Liver (tissue), 8 donors: ENCODE measurements at regions not wholly inside any gene's neighbourhood (a gene's known extent, or its start where the extent isn't known, plus 50 kb on each side); places are given as distances from the start of the nearest gene placed in this dataset.

Experiments used
- DNase-seq: peaks from one replicate; pipeline ENCODE4 v3.0.0-alpha.2; 2017; ENCODE audit warnings: low spot score
- H3K27ac ChIP-seq, 2 donors: one replicate each; pipeline ENCODE4 v1.7.0; 2013; ENCODE audit warnings: inconsistent platforms in 2 of 2, low read length in 2 of 2, control low read depth in 1 of 2, low read depth in 1 of 2, mild to moderate bottlenecking in 1 of 2
- H3K27me3 ChIP-seq, 4 donors: one replicate each; pipeline versions ENCODE4 v1.6.1 to v1.7.0; 2013; ENCODE audit warnings: low read length in 3 of 4, inconsistent platforms in 1 of 4, mild to moderate bottlenecking in 1 of 4, moderate library complexity in 1 of 4; ENCODE audit not compliant: control insufficient read depth in 4 of 4, insufficient read depth in 4 of 4
- H3K36me3 ChIP-seq, 4 donors: one replicate each; pipeline versions ENCODE4 v1.6.1 to v1.7.0; 2013; ENCODE audit warnings: low read length in 3 of 4, mild to moderate bottlenecking in 3 of 4, low read depth in 1 of 4, moderate library complexity in 1 of 4; ENCODE audit not compliant: control insufficient read depth in 4 of 4, insufficient read depth in 3 of 4
- H3K4me1 ChIP-seq, 4 donors: one replicate each; pipeline versions ENCODE4 v1.6.1 to v1.7.0; 2013; ENCODE audit warnings: low read length in 3 of 4, mild to moderate bottlenecking in 3 of 4, moderate library complexity in 1 of 4; ENCODE audit not compliant: control insufficient read depth in 4 of 4, insufficient read depth in 4 of 4
- H3K4me3 ChIP-seq, 3 donors: one replicate each; pipeline versions ENCODE4 v1.6.1 to v1.7.0; 2013; ENCODE audit warnings: low read length in 3 of 3, control low read depth in 1 of 3, low read depth in 1 of 3, mild to moderate bottlenecking in 1 of 3
- H3K9ac ChIP-seq, 2 donors: one replicate each; pipeline ENCODE4 v1.7.0; 2013; ENCODE audit warnings: low read length in 2 of 2, mild to moderate bottlenecking in 2 of 2, moderate library complexity in 2 of 2, control low read depth in 1 of 2, low read depth in 1 of 2
- H3K9me3 ChIP-seq, 4 donors: one replicate each; pipeline versions ENCODE4 v1.6.1 to v1.7.0; 2013; ENCODE audit warnings: low read length in 3 of 4; ENCODE audit not compliant: control insufficient read depth in 4 of 4
- ATF3 ChIP-seq: IDR thresholded peaks from 2 replicates; pipeline ENCODE4 v1.6.1; 2016; ENCODE audit warnings: antibody characterized with exemption
- CTCF ChIP-seq: fragments of 150-350 bp; IDR thresholded peaks from 2 replicates; pipeline ENCODE4 v1.5.1; 2017; ENCODE audit warnings: improper control_type of control experiment, low read depth, low read length; ENCODE audit not compliant: missing input control
- EGR1 ChIP-seq, 2 donors: IDR thresholded peaks; 2 replicates each; pipeline ENCODE4 v1.6.1; 2016 to 2018; ENCODE audit warnings: antibody characterized with exemption in 2 of 2, low read depth in 2 of 2
- FOXA1 ChIP-seq: IDR thresholded peaks from 2 replicates; pipeline ENCODE4 v1.6.1; 2016; ENCODE audit warnings: antibody characterized with exemption
- FOXA2 ChIP-seq: IDR thresholded peaks from 2 replicates; pipeline ENCODE4 v1.6.1; 2016; ENCODE audit warnings: antibody characterized with exemption
- GABPA ChIP-seq, 2 donors: IDR thresholded peaks in 1 of 2; conservative IDR thresholded peaks in 1 of 2; 2 replicates each; pipeline ENCODE4 v1.6.1; 2016; ENCODE audit warnings: antibody characterized with exemption in 2 of 2, mild to moderate bottlenecking in 1 of 2, moderate library complexity in 1 of 2
- HNF4A ChIP-seq, 2 donors: conservative IDR thresholded peaks; 2 replicates each; pipeline ENCODE4 v1.6.1; 2016; ENCODE audit warnings: antibody characterized with exemption in 2 of 2, mild to moderate bottlenecking in 2 of 2
- HNF4G ChIP-seq: IDR thresholded peaks from 2 replicates; pipeline ENCODE4 v1.6.1; 2016; ENCODE audit warnings: antibody characterized with exemption
- JUND ChIP-seq, 2 donors: IDR thresholded peaks; 2 replicates each; pipeline ENCODE4 v1.6.1; 2016; ENCODE audit warnings: antibody characterized with exemption in 2 of 2
- MAX ChIP-seq: IDR thresholded peaks from 2 replicates; pipeline ENCODE4 v1.6.1; 2016; ENCODE audit warnings: antibody characterized with exemption
- NR2F2 ChIP-seq: IDR thresholded peaks from 2 replicates; pipeline ENCODE4 v1.6.1; 2016; ENCODE audit warnings: antibody characterized with exemption
- RAD21 ChIP-seq, 2 donors: IDR thresholded peaks; 2 replicates each; pipeline ENCODE4 v1.6.1; 2016; ENCODE audit warnings: antibody characterized with exemption in 2 of 2, mild to moderate bottlenecking in 2 of 2
- REST ChIP-seq: IDR thresholded peaks from 2 replicates; pipeline ENCODE4 v1.6.1; 2016; ENCODE audit warnings: antibody characterized with exemption, mild to moderate bottlenecking
- RXRA ChIP-seq, 2 donors: IDR thresholded peaks; 2 replicates each; pipeline ENCODE4 v1.6.1; 2017 to 2018; ENCODE audit warnings: antibody characterized with exemption in 2 of 2, mild to moderate bottlenecking in 1 of 2
- SP1 ChIP-seq: IDR thresholded peaks from 2 replicates; pipeline ENCODE4 v1.6.1; 2018; ENCODE audit warnings: antibody characterized with exemption, mild to moderate bottlenecking
- TAF1 ChIP-seq: conservative IDR thresholded peaks from 2 replicates; pipeline ENCODE4 v1.6.1; 2016; ENCODE audit warnings: antibody characterized with exemption, mild to moderate bottlenecking
- YY1 ChIP-seq: IDR thresholded peaks from 2 replicates; pipeline ENCODE4 v1.6.1; 2016; ENCODE audit warnings: antibody characterized with exemption, mild to moderate bottlenecking
- ZBTB33 ChIP-seq: IDR thresholded peaks from 2 replicates; pipeline ENCODE4 v1.6.1; 2016; ENCODE audit warnings: antibody characterized with exemption
- WGBS: extraction: QIAGEN DNeasy Blood & Tissue Kit; methylation state at CpG from one replicate; pipeline ENCODE4 v1.1.7; 2013; 5-methylcytosine and 5-hydroxymethylcytosine counted together
- donor health status: healthy.
- donor health status: healthy.
- donor health status: healthy.
- donor health status: healthy.
- donor health status: healthy.

GRCh38 chr3:162366166-162366766, 869.7 kb downstream of the OTOL1 start:
- TF ChIP-seq SP1 (no peak), HNF4A (conservative IDR thresholded peaks at IDR 0.05) (peak in 1 of 2 donors; percentile 19)
- no peaks in the 10 kb centered on the region for H3K27me3 ChIP-seq
- H3K9ac ChIP-seq = no peak overlapping the region
- H3K4me3 ChIP-seq = no peak overlapping the region
- no peak overlapping the region for H3K27ac ChIP-seq
- WGBS = 83% methylated on average over 4 of the region's 4 CpGs
- H3K36me3 ChIP-seq = no peaks in the 10 kb centered on the region
- no peak for DNase-seq
- no peaks in the 10 kb centered on the region for H3K9me3 ChIP-seq
- no peaks in the 10 kb centered on the region for H3K4me1 ChIP-seq

- H3K9ac ChIP-seq = no peak overlapping the region
These were observed 871.0 kb downstream of the OTOL1 start for GRCh38 chr3:162367429-162368260.

More at GRCh38 chr3:162367429-162368260, 871.0 kb downstream of the OTOL1 start:
- no peak overlapping the region for H3K4me3 ChIP-seq
- no peaks in the 10 kb centered on the region for H3K36me3 ChIP-seq
- DNase-seq = no peak
- H3K27me3 ChIP-seq = no peaks in the 10 kb centered on the region
- WGBS = 42% methylated on average over 3 of the region's 3 CpGs
- TF ChIP-seq JUND (IDR thresholded peaks at IDR 0.05) (no peak), NR2F2 (no peak), HNF4G (no peak), YY1 (no peak), RXRA (IDR thresholded peaks at IDR 0.05) (no peak), EGR1 (IDR thresholded peaks at IDR 0.05; ENCODE audit: low read depth in 2 of 2) (no peak), HNF4A (conservative IDR thresholded peaks at IDR 0.05) (no peak), ATF3 (no peak), RAD21 (IDR thresholded peaks at IDR 0.05) (no peak), SP1 (no peak), GABPA (IDR thresholded peaks at IDR 0.05 in 1 of 2, conservative IDR thresholded peaks at IDR 0.05 in 1 of 2) (no peak), TAF1 (no peak), FOXA2 (no peak), FOXA1 (no peak), ZBTB33 (no peak), CTCF (no peak), REST (no peak), MAX (no peak)
- H3K4me1 ChIP-seq = no peaks in the 10 kb centered on the region
- no peak overlapping the region for H3K27ac ChIP-seq
- no peaks in the 10 kb centered on the region for H3K9me3 ChIP-seq
